Spleen (tissue), 11 donors: ENCODE measurements at regions not wholly inside any gene's neighbourhood (a gene's known extent, or its start where the extent isn't known, plus 50 kb on each side); places are given as distances from the start of the nearest gene placed in this dataset.
"Not testable (repeated sequence)": the region's sequence is repeated elsewhere in the genome, so short reads cannot be mapped to it uniquely, and the experiment has no call there.

Experiments
- DNase-seq: peaks from one replicate; pipeline ENCODE4 v3.0.0-alpha.2; 2020
- H3K27ac ChIP-seq, 8 donors: fragments of 200-600 bp; sonication (generic) in 7 of 8; 1 replicate in 4 of 8; 2 replicates in 4 of 8; pipeline versions ENCODE4 v1.5.0 to v1.8.0; 2016 to 2021; ENCODE audit warnings: inconsistent platforms in 4 of 8, mild to moderate bottlenecking in 4 of 8, moderate library complexity in 1 of 8
- H3K27me3 ChIP-seq, 7 donors: fragments of 200-600 bp; sonication (generic) in 6 of 7; replicated peaks in 1 of 7; 1 replicate in 4 of 7; 2 replicates in 3 of 7; pipeline versions ENCODE4 v1.5.0 to v1.8.0; 2016 to 2021; ENCODE audit warnings: inconsistent platforms in 3 of 7, mild to moderate bottlenecking in 1 of 7
- H3K36me3 ChIP-seq, 6 donors: fragments of 200-600 bp; sonication (generic) in 5 of 6; 1 replicate in 4 of 6; 2 replicates in 2 of 6; pipeline versions ENCODE4 v1.5.0 to v1.8.0; 2016 to 2021; ENCODE audit warnings: inconsistent platforms in 2 of 6
- H3K4me1 ChIP-seq, 6 donors: fragments of 200-600 bp; sonication (generic) in 5 of 6; 1 replicate in 3 of 6; 2 replicates in 3 of 6; pipeline versions ENCODE4 v1.5.0 to v1.8.0; 2016 to 2021; ENCODE audit warnings: inconsistent platforms in 3 of 6
- H3K4me3 ChIP-seq, 8 donors: fragments of 200-600 bp; sonication (generic) in 7 of 8; 1 replicate in 4 of 8; 2 replicates in 4 of 8; pipeline versions ENCODE4 v1.5.0 to v1.8.0; 2016 to 2021; ENCODE audit warnings: inconsistent platforms in 4 of 8, mild to moderate bottlenecking in 4 of 8, moderate library complexity in 2 of 8
- H3K9me3 ChIP-seq, 8 donors: fragments of 200-600 bp; sonication (generic) in 7 of 8; 1 replicate in 4 of 8; 2 replicates in 4 of 8; pipeline versions ENCODE4 v1.5.0 to v1.8.0; 2016 to 2021; ENCODE audit warnings: inconsistent platforms in 4 of 8
- CTCF ChIP-seq, 11 experiments: fragments of 200-600 bp in 7 of 11; fragments of 450-650 bp in 4 of 11; sonication (generic) in 4 of 11; IDR thresholded peaks in 8 of 11; conservative IDR thresholded peaks in 3 of 11; 1 replicate in 7 of 11; 2 replicates in 4 of 11; pipeline versions ENCODE4 v1.4.0 to v1.8.0; 2016 to 2021; ENCODE audit warnings: antibody characterized with exemption in 11 of 11, inconsistent platforms in 4 of 11, mild to moderate bottlenecking in 1 of 11
- POLR2A ChIP-seq, 3 donors: fragments of 450-650 bp; IDR thresholded peaks; one replicate each; pipeline ENCODE4 v1.5.1; 2017; ENCODE audit warnings: antibody characterized with exemption in 3 of 3, mild to moderate bottlenecking in 1 of 3
- POLR2AphosphoS5 ChIP-seq, 3 donors: sonication (generic); formaldehyde crosslinking; IDR thresholded peaks; one replicate each; pipeline ENCODE4 v1.5.1; 2017; ENCODE audit warnings: antibody characterized with exemption in 3 of 3
- whole genome bisulfite sequencing, 5 donors: extraction: QIAGEN DNeasy Blood & Tissue Kit in 3 of 5; methylation state at CpG; one replicate each; pipeline versions ENCODE4 v1.1.5 to v1.1.7; 2013 to 2018; 5-methylcytosine and 5-hydroxymethylcytosine counted together
- intact Hi-C: fragments of 100-400 bp; cut with DNase I; formaldehyde crosslinking; loops from one replicate; pipeline ENCODE4 v1.15.0; 2023; ENCODE audit warnings: low total_unique reads
- donor health status: healthy with polysubstance abuse.
- donor health status: DM: no; HTN: no; CAD: no; lungs with moderate emphysema.
- donor health status: DM: no; HTN: no; CAD: no.
- donor health status: Bipolar disorder and iron deficiency.
- donor health status: healthy.
- donor health status: DM: no; HTN: no; CAD: no.
- donor health status: DM: yes; HTN: yes; CAD: no.

- intact Hi-C loops = no loop called here
- 71 to 92% (median 73%) methylated on average over 1 of the region's 1 CpG for WGBS, 5 donors
- no peak overlapping the region for H3K4me3 ChIP-seq
- no peaks in the 10 kb centered on the region for H3K27me3 ChIP-seq
- no peaks in the 10 kb centered on the region for H3K36me3 ChIP-seq
- no peak for TF ChIP-seq POLR2AphosphoS5 (IDR thresholded peaks at IDR 0.05)
- H3K27ac ChIP-seq = no peak overlapping the region
- DNase-seq = no peak
- peaks cover 0 to 22% (median 7%) of the 10 kb centered on the region in 8 donors for H3K9me3 ChIP-seq
- H3K4me1 ChIP-seq = no peaks in the 10 kb centered on the region
Measured at GRCh38 chr11:87529486-87529885, 491.8 kb downstream of the TMEM135 start.

GRCh38 chr11:87528752-87529151 is 491.0 kb downstream of the TMEM135 start:
- Histone ChIP-seq H3K4me3 (no peak overlapping the region), H3K36me3 (no peaks in the 10 kb centered on the region), H3K27ac (no peak overlapping the region), H3K27me3 (no peaks in the 10 kb centered on the region), H3K4me1 (no peaks in the 10 kb centered on the region), H3K9me3 (peaks cover 0 to 28% (median 10%) of the 10 kb centered on the region in 8 donors)
- intact Hi-C loops = no loop called here
- TF ChIP-seq CTCF (IDR thresholded peaks at IDR 0.05 in 8 of 11, conservative IDR thresholded peaks at IDR 0.05 in 3 of 11) (no peak), POLR2AphosphoS5 (IDR thresholded peaks at IDR 0.05) (no peak), POLR2A (IDR thresholded peaks at IDR 0.05) (no peak)
- 67 to 100% (median 95%) methylated on average over 2 to 3 of the region's 3 CpGs for WGBS, 5 donors
- DNase-seq = peak; percentile 55

DNA sequence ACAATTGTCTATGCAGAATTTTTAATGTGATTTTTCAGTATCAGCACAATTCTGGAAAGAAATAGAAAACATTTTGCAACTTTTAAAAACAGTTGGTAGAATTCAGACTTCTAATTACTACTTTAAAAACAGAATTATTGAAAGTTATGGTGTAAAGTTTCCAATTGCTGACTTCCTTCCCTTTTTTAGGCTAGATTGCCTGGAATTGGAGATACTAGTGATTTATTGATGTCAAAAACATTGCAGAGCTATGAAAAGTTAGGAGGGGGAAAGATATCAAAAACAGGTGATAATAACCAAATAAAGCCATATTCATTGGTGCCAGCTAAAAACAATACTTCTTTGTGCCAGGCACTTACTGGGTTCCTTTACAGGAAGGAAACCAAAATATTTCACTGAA is 485.5 kb downstream of the TMEM135 start:
- Histone ChIP-seq H3K27me3 (no peaks in the 10 kb centered on the region), H3K9me3 (peaks cover 0 to 16% (median 7%) of the 10 kb centered on the region in 8 donors), H3K36me3 (no peaks in the 10 kb centered on the region), H3K27ac (no peak overlapping the region), H3K4me3 (no peak overlapping the region), H3K4me1 (no peaks in the 10 kb centered on the region)
- TF ChIP-seq CTCF (IDR thresholded peaks at IDR 0.05 in 8 of 11, conservative IDR thresholded peaks at IDR 0.05 in 3 of 11) (no peak), POLR2A (IDR thresholded peaks at IDR 0.05) (no peak), POLR2AphosphoS5 (IDR thresholded peaks at IDR 0.05) (no peak)
- DNase-seq = no peak
- intact Hi-C loops = no loop called here

DNA sequence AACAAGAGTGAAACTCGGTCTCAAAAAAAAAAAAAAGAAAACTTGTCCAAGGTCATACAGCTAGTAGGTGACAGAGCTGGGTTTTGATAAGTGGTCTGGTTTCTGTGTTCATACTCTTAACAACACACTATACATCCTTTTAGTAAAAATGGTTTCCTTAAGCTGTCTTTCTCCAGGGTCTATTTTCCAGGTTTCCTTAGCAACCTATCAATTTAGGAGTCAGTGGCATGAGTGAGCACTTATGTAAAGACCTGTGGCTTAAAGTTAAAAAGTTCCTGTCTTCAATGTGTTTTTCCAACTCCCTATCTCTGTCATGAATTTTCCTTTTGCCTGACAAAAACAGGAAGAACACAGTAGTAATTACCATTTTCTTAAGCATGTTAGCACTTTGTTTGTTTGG is 480.5 kb downstream of the TMEM135 start:
- intact Hi-C loops = no loop called here
- H3K4me3 ChIP-seq = no peak overlapping the region
- H3K27ac ChIP-seq = no peak overlapping the region
- no peaks in the 10 kb centered on the region for H3K27me3 ChIP-seq
- H3K4me1 ChIP-seq = no peaks in the 10 kb centered on the region
- WGBS, 5 donors = 69 to 81% (median 76%) methylated on average over 1 of the region's 1 CpG; no CpG with 5 or more reads in 2 of the 5 donors
- TF ChIP-seq POLR2A (IDR thresholded peaks at IDR 0.05) = no peak
- H3K9me3 ChIP-seq = no peaks in the 10 kb centered on the region
- H3K36me3 ChIP-seq = no peaks in the 10 kb centered on the region
- DNase-seq = no peak

GRCh38 chr11:87517351-87517750 is 479.6 kb downstream of the TMEM135 start:
- no peak for DNase-seq
- Histone ChIP-seq H3K4me1 (no peaks in the 10 kb centered on the region), H3K27ac (no peak overlapping the region), H3K36me3 (no peaks in the 10 kb centered on the region), H3K9me3 (no peaks in the 10 kb centered on the region), H3K4me3 (no peak overlapping the region), H3K27me3 (no peaks in the 10 kb centered on the region)
- intact Hi-C loops = no loop called here
- TF ChIP-seq POLR2AphosphoS5 (IDR thresholded peaks at IDR 0.05) (no peak), CTCF (IDR thresholded peaks at IDR 0.05 in 8 of 11, conservative IDR thresholded peaks at IDR 0.05 in 3 of 11) (no peak), POLR2A (IDR thresholded peaks at IDR 0.05) (no peak)

DNA sequence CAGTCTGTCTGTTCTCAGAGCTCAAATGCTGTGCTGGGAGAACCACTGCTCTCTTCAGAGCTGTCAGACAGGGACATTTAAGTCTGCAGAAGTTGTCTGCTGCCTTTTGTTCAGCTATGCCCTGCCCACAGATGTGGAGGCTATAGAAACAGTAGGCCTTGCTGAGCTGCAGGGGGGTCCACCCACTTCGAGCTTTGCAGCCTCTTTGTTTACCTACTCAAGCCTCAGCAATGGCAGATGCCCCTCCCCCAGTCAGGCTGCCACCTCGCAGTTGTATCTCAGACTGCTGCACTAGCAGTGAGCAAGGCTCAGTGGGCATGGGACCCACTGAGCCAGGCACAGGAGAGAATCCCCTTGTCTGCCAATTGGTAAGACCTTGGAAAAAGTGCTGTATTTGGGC is 470.0 kb downstream of the TMEM135 start:
- intact Hi-C loops, H3K27me3 ChIP-seq, H3K9me3 ChIP-seq, H3K4me3 ChIP-seq, DNase-seq, H3K36me3 ChIP-seq, H3K27ac ChIP-seq, H3K4me1 ChIP-seq: not testable (repeated sequence)
- 25 to 64% (median 50%) methylated on average over 1 to 2 of the region's 2 CpGs for WGBS, 5 donors

GRCh38 chr11:87506946-87507345 is 469.2 kb downstream of the TMEM135 start:
- H3K9me3 ChIP-seq, H3K27ac ChIP-seq, DNase-seq, H3K36me3 ChIP-seq, H3K27me3 ChIP-seq, intact Hi-C loops, H3K4me3 ChIP-seq, H3K4me1 ChIP-seq: not testable (repeated sequence)
- 71 to 90% (median 88%) methylated on average over 6 of the region's 6 CpGs for WGBS, 5 donors
